H9 (cell line): ENCODE measurements at regions not wholly inside any gene's neighbourhood (a gene's known extent, or its start where the extent isn't known, plus 50 kb on each side); places are given as distances from the start of the nearest gene placed in this dataset.

Experiments used
- DNase-seq: peaks from one replicate; pipeline ENCODE4 v3.0.0-alpha.2; 2017
- H2AFZ ChIP-seq: one replicate; pipeline ENCODE4 v1.6.1; 2013; ENCODE audit warnings: mild to moderate bottlenecking, low read length, control low read depth, moderate library complexity
- H2AK5ac ChIP-seq: 2 replicates; pipeline ENCODE4 v1.6.1; 2013; ENCODE audit warnings: low read length, control low read depth, mixed read lengths; ENCODE audit not compliant: insufficient read length
- H2BK120ac ChIP-seq: one replicate; pipeline ENCODE4 v1.6.1; 2013; ENCODE audit warnings: low read depth, mild to moderate bottlenecking, low read length, control low read depth, inconsistent platforms; ENCODE audit not compliant: poor library complexity, severe bottlenecking
- H2BK12ac ChIP-seq: 2 replicates; pipeline ENCODE4 v1.6.1; 2013; ENCODE audit warnings: low read length, control low read depth, mixed read lengths, low read depth; ENCODE audit not compliant: insufficient read length
- H2BK15ac ChIP-seq: 2 replicates; pipeline ENCODE4 v1.6.1; 2013; ENCODE audit warnings: low read depth, low read length, control low read depth
- H2BK20ac ChIP-seq: one replicate; pipeline ENCODE4 v1.6.1; 2013; ENCODE audit warnings: low read depth, mild to moderate bottlenecking, low read length, control low read depth, inconsistent platforms; ENCODE audit not compliant: poor library complexity, severe bottlenecking
- H2BK5ac ChIP-seq: 2 replicates; pipeline ENCODE4 v1.6.1; 2013; ENCODE audit warnings: low read length, control low read depth, mixed read lengths; ENCODE audit not compliant: insufficient read length
- H3K14ac ChIP-seq: 2 replicates; pipeline ENCODE4 v1.6.1; 2013; ENCODE audit warnings: low read length, control low read depth; ENCODE audit not compliant: insufficient read depth
- H3K18ac ChIP-seq: 2 replicates; pipeline ENCODE4 v1.6.1; 2013; ENCODE audit warnings: low read depth, mild to moderate bottlenecking, mixed read lengths, low read length, control low read depth; ENCODE audit not compliant: insufficient read length
- H3K23ac ChIP-seq: 2 replicates; pipeline ENCODE4 v1.6.1; 2013; ENCODE audit warnings: low read length, control low read depth, mixed read lengths, low read depth; ENCODE audit not compliant: insufficient read length
- H3K23me2 ChIP-seq: 2 replicates; pipeline ENCODE4 v1.6.1; 2013; ENCODE audit warnings: low read depth, mild to moderate bottlenecking, mixed read lengths, low read length, control low read depth; ENCODE audit not compliant: insufficient read length, poor library complexity, severe bottlenecking
- H3K27ac ChIP-seq: 2 replicates; pipeline ENCODE4 v1.5.1; 2013; ENCODE audit warnings: low read length, control low read depth, mixed read lengths, low read depth; ENCODE audit not compliant: insufficient read length
- H3K27me3 ChIP-seq: 2 replicates; pipeline ENCODE4 v1.6.1; 2013; ENCODE audit warnings: low read length, control low read depth, inconsistent platforms; ENCODE audit not compliant: insufficient read depth
- H3K4ac ChIP-seq: 2 replicates; pipeline ENCODE4 v1.6.1; 2013; ENCODE audit warnings: low read depth, mild to moderate bottlenecking, control low read depth, inconsistent platforms, low read length, moderate library complexity
- H3K4me1 ChIP-seq: 2 replicates; pipeline ENCODE4 v1.6.1; 2013; ENCODE audit warnings: low read length, control low read depth, inconsistent platforms; ENCODE audit not compliant: insufficient read depth
- H3K4me2 ChIP-seq: 2 replicates; pipeline ENCODE4 v1.6.1; 2013; ENCODE audit warnings: low read length, control low read depth, mixed read lengths; ENCODE audit not compliant: insufficient read length, insufficient read depth
- H3K56ac ChIP-seq: 2 replicates; pipeline ENCODE4 v1.6.1; 2013; ENCODE audit warnings: low read depth, mild to moderate bottlenecking, mixed read lengths, low read length, control low read depth; ENCODE audit not compliant: insufficient read length
- H3K79me1 ChIP-seq: 2 replicates; pipeline ENCODE4 v1.6.1; 2013; ENCODE audit warnings: low read depth, mild to moderate bottlenecking, moderate library complexity, low read length, control low read depth, inconsistent platforms; ENCODE audit not compliant: insufficient read depth, poor library complexity, severe bottlenecking
- H3K79me2 ChIP-seq: 2 replicates; pipeline ENCODE4 v1.6.1; 2013; ENCODE audit warnings: low read length, control low read depth, inconsistent platforms; ENCODE audit not compliant: insufficient read depth
- H3K9ac ChIP-seq: 2 replicates; pipeline ENCODE4 v1.6.1; 2013; ENCODE audit warnings: low read length, control low read depth, mixed read lengths; ENCODE audit not compliant: insufficient read length; ENCODE audit errors: extremely low read depth
- H3K9me3 ChIP-seq: one replicate; pipeline ENCODE4 v1.6.1; 2013; ENCODE audit warnings: low read depth, low read length, inconsistent platforms; ENCODE audit not compliant: control insufficient read depth
- H3T11ph ChIP-seq: one replicate; pipeline ENCODE4 v1.6.1; 2013; ENCODE audit warnings: mild to moderate bottlenecking, low read length, control low read depth, inconsistent platforms
- H4K20me1 ChIP-seq: one replicate; pipeline ENCODE4 v1.6.1; 2013; ENCODE audit not compliant: control insufficient read depth, insufficient read length, insufficient read depth
- H4K5ac ChIP-seq: 2 replicates; pipeline ENCODE4 v1.6.1; 2013; ENCODE audit warnings: low read depth, mild to moderate bottlenecking, mixed read lengths, low read length, control low read depth; ENCODE audit not compliant: insufficient read length
- H4K8ac ChIP-seq: replicated peaks from 2 replicates; pipeline ENCODE4 v1.6.1; 2013; ENCODE audit warnings: low read length, control low read depth, mixed read lengths, low read depth; ENCODE audit not compliant: insufficient read length
- H4K91ac ChIP-seq: 2 replicates; pipeline ENCODE4 v1.6.1; 2013; ENCODE audit warnings: low read depth, mild to moderate bottlenecking, moderate library complexity, mixed read lengths, low read length, control low read depth; ENCODE audit not compliant: insufficient read length
- H3K27ac Mint-ChIP-seq, 3 experiments: 2 replicates in 2 of 3; 3 replicates in 1 of 3; pipeline ENCODE4 v1.8.0; 2020 to 2021; ENCODE audit warnings: mixed read lengths in 3 of 3, mild to moderate bottlenecking in 1 of 3, moderate library complexity in 1 of 3
- H3K27me3 Mint-ChIP-seq: 2 replicates; pipeline ENCODE4 v1.8.0; 2021; ENCODE audit warnings: low read depth, mild to moderate bottlenecking, moderate library complexity, mixed read lengths
- H3K36me3 Mint-ChIP-seq, 3 experiments: 2 replicates in 2 of 3; 3 replicates in 1 of 3; pipeline ENCODE4 v1.8.0; 2020 to 2021; ENCODE audit warnings: low read depth in 3 of 3, mixed read lengths in 3 of 3; ENCODE audit not compliant: insufficient read depth in 1 of 3
- H3K4me1 Mint-ChIP-seq, 2 experiments: 2 replicates each; pipeline ENCODE4 v1.8.0; 2020; ENCODE audit warnings: mixed read lengths in 2 of 2
- H3K4me3 Mint-ChIP-seq, 2 experiments: 2 replicates in 1 of 2; 3 replicates in 1 of 2; pipeline ENCODE4 v1.8.0; 2020 to 2021; ENCODE audit warnings: mild to moderate bottlenecking in 2 of 2, mixed read lengths in 2 of 2, moderate library complexity in 1 of 2
- H3K9me3 Mint-ChIP-seq, 2 experiments: 2 replicates in 1 of 2; 3 replicates in 1 of 2; pipeline ENCODE4 v1.8.0; 2020; ENCODE audit warnings: mild to moderate bottlenecking in 2 of 2, mixed read lengths in 2 of 2, moderate library complexity in 1 of 2
- CTCF ChIP-seq: fragments of 200-600 bp; sonication (generic); conservative IDR thresholded peaks from 3 replicates; pipeline ENCODE4 v1.8.0; 2021; ENCODE audit warnings: antibody characterized with exemption, mild to moderate bottlenecking
- WGBS: extraction: QIAGEN DNeasy Blood & Tissue Kit; methylation state at CpG from one replicate; pipeline ENCODE4 v1.1.7; 2013; ENCODE audit warnings: missing lambda C conversion rate, low lambda C conversion rate, mixed read lengths; ENCODE audit not compliant: insufficient read length; ENCODE audit errors: extremely low coverage; 5-methylcytosine and 5-hydroxymethylcytosine counted together

DNA sequence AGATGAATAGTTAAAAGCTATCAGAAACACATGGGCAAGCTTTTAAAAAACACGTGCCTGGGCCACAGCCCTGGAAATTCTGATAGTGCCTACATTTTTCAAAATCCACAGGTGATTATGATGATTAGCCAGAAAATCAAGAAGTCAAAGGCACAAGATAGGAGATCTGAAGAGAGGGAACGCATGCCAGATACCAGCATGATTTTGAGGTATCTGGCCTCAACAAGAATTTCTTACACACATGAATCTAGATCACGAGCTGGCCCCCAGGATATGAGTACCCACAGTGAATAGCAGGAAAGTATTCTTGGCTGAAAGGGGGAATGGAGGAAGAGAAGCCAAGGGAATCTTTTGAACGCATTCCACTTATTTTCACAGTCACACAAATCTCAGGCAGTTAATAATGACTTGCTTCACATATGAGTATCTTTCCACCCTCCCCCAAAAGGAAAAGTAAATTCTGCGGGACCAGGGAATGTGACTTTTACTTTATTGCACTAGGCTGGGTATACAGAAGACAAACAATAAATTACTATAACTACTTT, 438.2 kb downstream of the BCAT1 start:
- H3K56ac ChIP-seq, result no peak overlapping the region
- peaks cover 0 to 4% of the 10 kb centered on the region in 2 experiments; a peak in 1 of 4 replicates for H3K4me1 Mint-ChIP-seq
- no peak overlapping the region for H2BK12ac ChIP-seq
- no peak overlapping the region for H3K18ac ChIP-seq
- no peaks in the 10 kb centered on the region for H4K20me1 ChIP-seq
- no peak overlapping the region for H4K5ac ChIP-seq
- no CpG with 5 or more reads among the region's 5 CpGs for WGBS
- H3K36me3 Mint-ChIP-seq, result no peaks in the 10 kb centered on the region; a peak in 1 of 7 replicates
- H4K8ac ChIP-seq, result no peak overlapping the region
- no peak overlapping the region for H3T11ph ChIP-seq
- no peaks in the 10 kb centered on the region for H3K79me1 ChIP-seq
- no peak overlapping the region for H4K91ac ChIP-seq
- H3K27me3 Mint-ChIP-seq, result no peaks in the 10 kb centered on the region
- H2BK120ac ChIP-seq, result no peak overlapping the region
- no peak overlapping the region for H2BK20ac ChIP-seq
- no peak overlapping the region for H3K14ac ChIP-seq
- H3K23me2 ChIP-seq, result no peaks in the 10 kb centered on the region
- no peak overlapping the region for H3K4ac ChIP-seq
- H3K4me2 ChIP-seq, result no peak overlapping the region
- H3K9ac ChIP-seq, result no peak overlapping the region
- no peaks in the 10 kb centered on the region for H3K9me3 ChIP-seq
- no peak overlapping the region for H2AFZ ChIP-seq
- no peaks in the 10 kb centered on the region for H3K27me3 ChIP-seq
- no peaks in the 10 kb centered on the region for H3K4me1 ChIP-seq
- H3K23ac ChIP-seq, result no peak overlapping the region
- H3K27ac Mint-ChIP-seq, result no peak overlapping the region
- TF ChIP-seq CTCF, result no peak
- DNase-seq, result no peak
- H2AK5ac ChIP-seq, result no peak overlapping the region
- H3K4me3 Mint-ChIP-seq, result no peak overlapping the region
- H3K9me3 Mint-ChIP-seq, result no peaks in the 10 kb centered on the region
- H3K79me2 ChIP-seq, result no peaks in the 10 kb centered on the region
- H2BK5ac ChIP-seq, result no peak overlapping the region
- no peak overlapping the region for H3K27ac ChIP-seq
- no peak overlapping the region for H2BK15ac ChIP-seq
